ENCODE measurements at regions not wholly inside any gene's neighbourhood (a gene's known extent, or its start where the extent isn't known, plus 50 kb on each side); places are given as distances from the start of the nearest gene placed in this dataset.

- no peak for TF ChIP-seq POLR2AphosphoS5 (IDR thresholded peaks at IDR 0.05)
- TF ChIP-seq CTCF (IDR thresholded peaks at IDR 0.05), result no peak
- no peak for TF ChIP-seq POLR2A (IDR thresholded peaks at IDR 0.05)
- no peaks in the 10 kb centered on the region for H3K36me3 ChIP-seq
- DNase-seq (ENCODE audit: low spot score), result no peak
- 94% methylated on average over 10 of the region's 11 CpGs for WGBS
- no peak overlapping the region for H3K4me3 ChIP-seq
- no peak overlapping the region for H3K27ac ChIP-seq
- H3K9me3 ChIP-seq, result no peaks in the 10 kb centered on the region
- intact Hi-C loops (cut with DNase I), result no loop called here
- H3K27me3 ChIP-seq (replicated peaks; ENCODE audit: insufficient read depth), result no peaks in the 10 kb centered on the region
- H3K4me1 ChIP-seq (replicated peaks), result no peaks in the 10 kb centered on the region
Observed at GRCh38 chr6:43858161-43859153, 88.4 kb downstream of the VEGFA start.

- Histone ChIP-seq H3K4me1 (replicated peaks) (no peaks in the 10 kb centered on the region), H3K4me3 (no peak overlapping the region), H3K27me3 (replicated peaks; ENCODE audit: insufficient read depth) (no peaks in the 10 kb centered on the region), H3K36me3 (no peaks in the 10 kb centered on the region), H3K27ac (no peak overlapping the region), H3K9me3 (no peaks in the 10 kb centered on the region)
- WGBS, result 87% methylated on average over 6 of the region's 6 CpGs
- no peak for DNase-seq (ENCODE audit: low spot score)
- TF ChIP-seq CTCF (IDR thresholded peaks at IDR 0.05), result peak in 1 of 4 experiments; percentile 30
- no peak for TF ChIP-seq POLR2AphosphoS5 (IDR thresholded peaks at IDR 0.05)
- intact Hi-C loops (cut with DNase I), result no loop called here
Observed at GRCh38 chr6:43856005-43856765, 86.2 kb downstream of the VEGFA start.

GRCh38 chr6:43855247-43855646 lies 85.2 kb downstream of the VEGFA start:
- TF ChIP-seq CTCF (IDR thresholded peaks at IDR 0.05) (no peak), POLR2AphosphoS5 (IDR thresholded peaks at IDR 0.05) (no peak), POLR2A (IDR thresholded peaks at IDR 0.05) (no peak)
- intact Hi-C loops (cut with DNase I), result no loop called here
- Histone ChIP-seq H3K4me3 (no peak overlapping the region), H3K4me1 (replicated peaks) (no peaks in the 10 kb centered on the region), H3K36me3 (no peaks in the 10 kb centered on the region), H3K27ac (no peak overlapping the region), H3K27me3 (replicated peaks; ENCODE audit: insufficient read depth) (no peaks in the 10 kb centered on the region), H3K9me3 (no peaks in the 10 kb centered on the region)
- DNase-seq (ENCODE audit: low spot score), result no peak
- WGBS, result 92% methylated on average over 6 of the region's 6 CpGs

GRCh38 chr6:43853066-43853650 lies 83.1 kb downstream of the VEGFA start:
- TF ChIP-seq POLR2AphosphoS5 (IDR thresholded peaks at IDR 0.05), result no peak
- no peak for TF ChIP-seq CTCF (IDR thresholded peaks at IDR 0.05)
- no peak for TF ChIP-seq POLR2A (IDR thresholded peaks at IDR 0.05)
- Histone ChIP-seq H3K9me3 (no peaks in the 10 kb centered on the region), H3K4me3 (no peak overlapping the region), H3K36me3 (no peaks in the 10 kb centered on the region), H3K27ac (no peak overlapping the region), H3K4me1 (replicated peaks) (no peaks in the 10 kb centered on the region), H3K27me3 (replicated peaks; ENCODE audit: insufficient read depth) (no peaks in the 10 kb centered on the region)
- DNase-seq (ENCODE audit: low spot score), result no peak
- 98% methylated on average over 5 of the region's 5 CpGs for WGBS
- intact Hi-C loops (cut with DNase I), result no loop called here

All from prostate gland (tissue), 2 donors.